T47D (cell line): ENCODE measurements at regions not wholly inside any gene's neighbourhood (a gene's known extent, or its start where the extent isn't known, plus 50 kb on each side); places are given as distances from the start of the nearest gene placed in this dataset.

Experiments used
- DNase-seq, 2 experiments: peaks; one replicate each; pipeline versions ENCODE4 v3.0.0 to v3.0.0-alpha.2; 2011 to 2012; ENCODE audit warnings: low read depth in 1 of 2, low spot score in 1 of 2
- JUND ChIP-seq: IDR thresholded peaks from 2 replicates; pipeline ENCODE4 v1.6.1; 2012; ENCODE audit warnings: low read depth
- in situ Hi-C: cut with HindIII; loops from 2 replicates; pipeline ENCODE4 v1.10.0; 2016; ENCODE audit warnings: low sequenced_read_pairs, low pct_unique_long_range_greater_than_20kb

GRCh38 chr3:72560846-72561675, 287.2 kb downstream of the SHQ1 start:
- no peak for DNase-seq
- no peak for TF ChIP-seq JUND
- in situ Hi-C loops = no loop called here

DNA sequence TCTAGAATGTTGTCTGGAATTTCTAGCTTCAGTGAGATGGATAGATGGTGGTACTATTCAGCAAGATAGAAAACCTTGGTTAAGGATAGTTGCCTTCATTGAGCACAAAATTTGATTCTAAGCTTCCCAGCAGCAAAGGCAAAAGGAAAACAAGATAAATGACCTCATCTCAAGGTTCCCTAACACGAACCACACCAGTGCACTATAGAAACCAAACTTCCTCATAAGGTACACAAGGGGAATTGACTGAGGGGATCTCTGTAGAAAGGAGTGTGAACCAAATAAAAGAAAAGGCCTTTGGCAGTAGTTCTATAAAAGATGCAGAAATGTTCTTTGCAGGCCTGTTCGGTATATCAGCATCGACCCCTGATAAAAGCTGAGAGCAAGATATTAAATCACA, 288.9 kb downstream of the SHQ1 start:
- in situ Hi-C loops = no loop called here
- no peak for TF ChIP-seq JUND
- no peak for DNase-seq

DNA sequence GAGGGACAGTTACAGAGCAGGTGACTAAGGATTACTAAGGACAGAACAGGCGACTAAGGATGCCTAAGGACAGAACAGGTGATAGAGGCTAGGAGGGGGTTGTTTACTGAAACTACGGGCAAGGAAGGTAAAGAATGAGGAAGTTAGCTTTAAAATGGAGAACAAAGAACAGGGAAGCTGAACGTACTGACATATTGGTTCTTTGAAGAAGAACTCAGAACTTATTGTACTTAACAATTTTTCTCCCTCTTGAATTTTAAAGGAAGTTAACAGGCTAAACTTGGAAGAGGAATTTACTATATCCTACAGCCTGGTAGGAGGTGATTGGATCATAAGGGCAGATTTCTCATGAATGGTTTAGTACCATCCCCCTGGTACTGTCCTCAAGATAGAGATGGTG, 290.2 kb downstream of the SHQ1 start:
- no peak for TF ChIP-seq JUND
- DNase-seq = no peak
- in situ Hi-C loops = no loop called here

GRCh38 chr3:72555714-72556113, 292.5 kb downstream of the SHQ1 start:
- no peak for DNase-seq
- in situ Hi-C loops = no loop called here
- no peak for TF ChIP-seq JUND

DNA sequence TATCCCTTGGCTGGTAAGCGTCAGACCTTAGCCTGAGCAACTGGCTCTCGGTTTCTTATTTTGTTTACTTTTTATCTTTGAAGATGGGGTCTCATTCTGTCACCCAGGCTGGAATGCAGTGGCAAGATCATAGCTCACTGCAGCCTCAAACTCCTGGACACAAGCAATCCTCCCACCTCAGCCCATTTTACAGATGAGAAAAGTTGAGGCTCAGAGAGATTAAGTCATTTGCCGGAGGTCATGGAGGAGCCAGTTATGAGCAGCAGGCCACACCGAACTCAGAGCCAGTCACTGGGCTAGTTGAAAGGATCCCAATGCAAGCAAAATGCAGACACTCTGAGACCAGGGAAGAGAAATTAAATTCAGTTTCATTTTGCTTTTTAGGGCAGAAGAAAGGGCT, 293.6 kb downstream of the SHQ1 start:
- in situ Hi-C loops = no loop called here
- no peak for DNase-seq
- no peak for TF ChIP-seq JUND

GRCh38 chr3:72553298-72553697, 294.9 kb downstream of the SHQ1 start:
- peak in 1 of 2 experiments; percentile 76 for DNase-seq
- in situ Hi-C loops = no loop called here
- TF ChIP-seq JUND = no peak

- in situ Hi-C loops = no loop called here
- no peak for DNase-seq
- no peak for TF ChIP-seq JUND
Observed at GRCh38 chr3:72550582-72551262, 297.5 kb downstream of the SHQ1 start.

DNA sequence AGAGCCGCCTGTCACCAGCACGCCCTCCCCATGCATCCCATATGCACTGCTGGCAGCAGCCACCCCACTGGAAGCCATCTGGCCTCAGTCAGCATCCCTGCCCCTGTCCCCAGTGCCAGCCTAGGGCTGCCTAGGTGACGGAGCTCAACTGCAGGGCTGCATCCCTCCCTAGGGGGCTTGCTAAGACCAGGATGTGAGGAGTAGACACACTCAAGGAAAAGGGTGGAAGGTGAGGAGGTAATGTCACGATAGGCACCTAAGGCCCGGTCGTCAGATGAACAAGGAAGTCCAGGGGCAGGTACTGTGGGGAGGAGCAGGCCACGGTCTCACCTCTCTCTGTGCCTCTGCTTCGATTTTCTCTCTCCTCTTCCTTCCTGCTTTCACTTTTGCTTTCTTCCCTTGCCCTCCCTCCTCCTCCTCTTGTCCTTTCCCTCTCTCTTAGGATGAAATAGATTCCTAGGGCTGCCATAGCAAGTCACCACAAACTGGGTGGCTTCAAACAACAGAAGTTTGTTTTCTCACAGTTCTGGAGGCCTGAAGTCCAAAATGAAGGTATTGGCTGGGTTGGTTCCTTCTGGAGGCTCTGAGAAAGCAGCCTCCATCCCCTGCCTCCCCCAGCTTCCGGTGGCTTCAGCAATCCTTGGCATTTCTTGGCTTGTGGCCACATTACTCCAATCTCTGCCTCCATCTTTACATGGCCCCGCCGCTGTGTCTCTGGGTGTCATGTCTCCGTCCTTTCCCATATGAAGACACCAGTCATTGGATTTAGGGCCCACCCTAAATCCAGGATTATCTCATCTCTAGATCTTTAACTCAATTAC, 298.3 kb downstream of the SHQ1 start:
- TF ChIP-seq JUND = no peak
- peak in 1 of 2 experiments; percentile 45 for DNase-seq
- in situ Hi-C loops = no loop called here

DNA sequence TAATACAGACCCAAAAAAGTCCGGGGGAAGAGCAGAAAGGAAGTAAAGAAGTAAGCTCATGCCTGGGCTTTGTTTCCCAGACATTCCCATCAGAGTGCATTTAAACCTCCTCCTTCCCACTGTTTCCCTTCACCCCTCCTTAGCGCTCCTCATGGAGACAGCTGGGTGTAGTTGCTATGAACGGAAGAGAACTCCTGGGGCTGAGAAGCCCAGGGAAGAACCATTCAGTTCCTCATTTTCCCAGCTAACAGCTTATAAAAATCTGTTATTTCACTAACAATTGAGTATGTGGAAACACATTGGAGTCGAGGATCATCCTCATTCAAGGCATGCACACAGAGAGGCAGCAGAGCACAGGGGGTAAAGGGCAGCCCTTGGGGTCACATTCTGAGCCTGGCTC, 299.3 kb downstream of the SHQ1 start:
- no peak for DNase-seq
- in situ Hi-C loops = no loop called here
- no peak for TF ChIP-seq JUND

GRCh38 chr3:72548461-72548860, 299.8 kb downstream of the SHQ1 start:
- in situ Hi-C loops = no loop called here
- TF ChIP-seq JUND = no peak
- DNase-seq = no peak

DNA sequence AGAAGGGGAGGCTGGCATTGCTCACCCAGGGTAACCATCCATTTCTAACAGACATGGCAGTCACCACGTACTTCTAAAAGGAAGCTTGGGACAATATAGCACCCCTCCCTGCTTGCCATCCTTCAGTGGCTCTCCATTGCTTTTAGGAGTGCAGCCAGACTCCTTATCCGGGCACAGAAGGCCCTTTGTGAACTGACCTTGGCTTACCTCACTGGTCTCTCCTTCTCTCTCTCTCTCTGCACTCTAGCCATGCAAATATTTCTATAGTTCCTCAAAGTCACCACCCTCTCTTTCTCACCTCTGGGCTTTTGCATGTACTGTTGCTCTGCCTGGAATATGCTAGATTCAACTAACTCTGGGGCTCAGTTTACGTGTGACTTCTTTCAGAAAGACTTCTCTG, 301.1 kb downstream of the SHQ1 start:
- in situ Hi-C loops = no loop called here
- TF ChIP-seq JUND = no peak
- DNase-seq = no peak

DNA sequence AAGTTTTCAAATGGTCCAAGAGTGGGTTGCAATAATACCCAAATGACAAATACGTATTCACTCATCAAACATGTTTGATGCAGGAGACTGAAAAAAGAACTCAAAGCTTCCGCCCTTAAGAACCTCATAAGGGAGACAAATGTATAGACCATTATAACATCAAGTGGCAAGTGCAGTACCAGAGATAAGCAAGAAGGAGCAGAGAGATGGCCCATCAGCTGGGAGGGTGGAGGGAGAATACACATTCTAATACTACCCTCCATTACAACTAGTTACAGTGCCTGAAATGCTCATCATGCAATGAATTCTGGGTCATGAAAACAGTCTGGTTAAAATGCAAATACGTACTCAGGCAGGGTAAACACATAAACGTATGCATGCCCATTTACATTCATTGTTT, 304.0 kb downstream of the SHQ1 start:
- in situ Hi-C loops = no loop called here
- no peak for DNase-seq
- no peak for TF ChIP-seq JUND

- in situ Hi-C loops = no loop called here
- no peak for TF ChIP-seq JUND
Observed at GRCh38 chr3:72543246-72543645, 305.0 kb downstream of the SHQ1 start.

More at GRCh38 chr3:72543246-72543645, 305.0 kb downstream of the SHQ1 start:
- no peak for DNase-seq
